A673 (cell line): ENCODE measurements at regions not wholly inside any gene's neighbourhood (a gene's known extent, or its start where the extent isn't known, plus 50 kb on each side); places are given as distances from the start of the nearest gene placed in this dataset.

ENCODE experiments used
- BruUV-seq: library from RNA; stranded (reverse); fragments of 400-500 nt; replicated peaks from 2 replicates; lab custom pipeline; 2021; lab: Mats Ljungman, UMichigan
- CTCF ChIA-PET: fragments of 300-600 bp; sonication (Branson Sonifier 250); formaldehyde crosslinking; loops from one replicate; lab custom pipeline; 2022; ENCODE audit warnings: antibody characterized with exemption; lab: Charles Lee
- POLR2A ChIA-PET: fragments of 300-600 bp; sonication (Branson Sonifier 250); formaldehyde crosslinking; loops from one replicate; lab custom pipeline; 2022; ENCODE audit warnings: antibody characterized with exemption; ENCODE audit not compliant: low non-redundant PET; lab: Charles Lee
- DNase-seq: peaks from one replicate; pipeline ENCODE4 v3.0.0-alpha.2; 2015; ENCODE audit warnings: low spot score
- H3K27ac ChIP-seq: fragments of 200-600 bp; sonication (generic); 2 replicates; pipeline ENCODE4 v1.5.1; 2016; ENCODE audit warnings: mixed run types, low read depth, mild to moderate bottlenecking, mixed read lengths, antibody characterized with exemption, low read length; ENCODE audit not compliant: poor library complexity, severe bottlenecking
- H3K27me3 ChIP-seq: fragments of 200-600 bp; sonication (generic); replicated peaks from 2 replicates; pipeline ENCODE4 v1.6.1; 2017; ENCODE audit warnings: mixed run types, low read depth, mild to moderate bottlenecking, mixed read lengths, antibody characterized with exemption, low read length; ENCODE audit not compliant: insufficient read depth, poor library complexity
- H3K36me3 ChIP-seq: fragments of 200-600 bp; sonication (generic); 2 replicates; pipeline ENCODE4 v1.6.1; 2016; ENCODE audit warnings: mixed run types, mild to moderate bottlenecking, mixed read lengths, antibody characterized with exemption, low read length; ENCODE audit not compliant: insufficient read depth, poor library complexity, severe bottlenecking
- H3K4me1 ChIP-seq: fragments of 200-600 bp; sonication (generic); 2 replicates; pipeline ENCODE4 v1.6.1; 2017; ENCODE audit warnings: mixed run types, mild to moderate bottlenecking, mixed read lengths, antibody characterized with exemption, low read length; ENCODE audit not compliant: insufficient read depth, poor library complexity, severe bottlenecking
- H3K4me3 ChIP-seq: fragments of 200-600 bp; sonication (generic); 2 replicates; pipeline ENCODE4 v1.5.1; 2016; ENCODE audit warnings: low read depth, mixed run types, mild to moderate bottlenecking, mixed read lengths, low read length; ENCODE audit not compliant: poor library complexity, severe bottlenecking
- H3K9me3 ChIP-seq: fragments of 200-600 bp; sonication (generic); 2 replicates; pipeline ENCODE4 v1.6.1; 2016; ENCODE audit warnings: mixed run types, low read depth, mild to moderate bottlenecking, mixed read lengths, antibody characterized with exemption, low read length; ENCODE audit not compliant: poor library complexity, severe bottlenecking
- CTCF ChIP-seq: fragments of 300-800, 200-600 bp; sonication (generic); conservative IDR thresholded peaks from 2 replicates; pipeline ENCODE4 v1.5.1; 2017; ENCODE audit warnings: low read depth, mild to moderate bottlenecking, antibody characterized with exemption, low read length, moderate library complexity, mixed read lengths
- EZH2 ChIP-seq: fragments of 200-600 bp; sonication (generic); IDR thresholded peaks from 2 replicates; pipeline ENCODE4 v1.6.1; 2017; ENCODE audit warnings: borderline replicate concordance, low read depth, mild to moderate bottlenecking, mixed read lengths, antibody characterized with exemption, low read length; ENCODE audit not compliant: poor library complexity, severe bottlenecking
- intact Hi-C: fragments of 100-400 bp; cut with micrococcal nuclease; formaldehyde crosslinking; loops from one replicate; pipeline ENCODE4 v1.10.0; 2022; ENCODE audit not compliant: unreplicated experiment

DNA sequence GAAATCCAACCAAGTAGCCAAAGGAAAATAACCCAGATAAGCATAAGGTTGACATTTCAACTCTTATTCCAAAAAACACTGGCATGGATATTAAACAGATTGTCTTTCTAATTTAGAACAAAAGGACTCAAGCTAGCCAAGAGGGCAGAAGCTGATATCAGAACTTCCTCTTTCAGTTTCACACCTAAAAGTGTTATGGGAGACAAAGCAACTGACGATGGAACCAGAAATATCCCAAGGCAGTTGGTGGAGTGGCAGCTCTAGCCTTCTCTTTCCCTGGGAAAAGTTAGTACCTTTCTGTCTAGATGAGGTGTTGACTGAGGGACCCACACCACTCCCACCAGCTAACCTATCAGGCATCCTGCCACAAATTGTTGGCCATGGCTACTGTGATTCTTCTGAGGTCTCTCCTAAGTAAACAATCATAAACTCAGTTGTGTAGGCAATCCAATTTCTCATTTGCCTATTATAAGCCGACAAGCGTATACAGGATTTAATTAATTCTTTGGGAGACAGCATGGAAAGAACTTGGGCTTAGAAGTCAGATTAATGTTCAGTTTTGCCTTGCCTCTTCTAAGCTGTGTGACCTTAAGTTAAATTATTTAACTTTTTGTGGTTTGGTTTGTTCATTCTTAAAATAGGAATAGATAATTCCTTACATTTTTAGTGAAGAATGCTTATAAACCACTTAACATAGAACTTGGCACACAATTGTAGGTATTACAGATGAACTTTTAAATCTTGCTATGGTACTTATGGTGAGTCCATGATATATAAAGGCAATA lies 110.9 kb upstream of the ADAMTSL1 start:
- H3K27me3 ChIP-seq = no peaks in the 10 kb centered on the region
- no peaks in the 10 kb centered on the region for H3K9me3 ChIP-seq
- CTCF ChIA-PET = no interaction called here
- no peaks in the 10 kb centered on the region for H3K4me1 ChIP-seq
- no peak for DNase-seq
- no peaks in the 10 kb centered on the region for H3K36me3 ChIP-seq
- no peak for TF ChIP-seq CTCF
- TF ChIP-seq EZH2 = no peak
- no peak overlapping the region for H3K4me3 ChIP-seq
- intact Hi-C loops = no loop called here
- no TSS peak for BruUV-seq
- POLR2A ChIA-PET = no interaction called here
- H3K27ac ChIP-seq = no peak overlapping the region

GRCh38 chr9:18365651-18366050 lies 108.3 kb upstream of the ADAMTSL1 start:
- no peak for DNase-seq
- CTCF ChIA-PET = no interaction called here
- Histone ChIP-seq H3K36me3 (no peaks in the 10 kb centered on the region), H3K4me1 (no peaks in the 10 kb centered on the region), H3K27ac (no peak overlapping the region), H3K4me3 (no peak overlapping the region), H3K27me3 (no peaks in the 10 kb centered on the region), H3K9me3 (no peaks in the 10 kb centered on the region)
- intact Hi-C loops = no loop called here
- BruUV-seq = no TSS peak
- TF ChIP-seq EZH2 = no peak
- TF ChIP-seq CTCF = no peak
- POLR2A ChIA-PET = no interaction called here

- Histone ChIP-seq H3K4me3 (no peak overlapping the region), H3K27ac (no peak overlapping the region), H3K36me3 (no peaks in the 10 kb centered on the region), H3K4me1 (no peaks in the 10 kb centered on the region), H3K27me3 (no peaks in the 10 kb centered on the region), H3K9me3 (no peaks in the 10 kb centered on the region)
- CTCF ChIA-PET = no interaction called here
- intact Hi-C loops = no loop called here
- DNase-seq = no peak
- POLR2A ChIA-PET = no interaction called here
- BruUV-seq = no TSS peak
- TF ChIP-seq CTCF (no peak), EZH2 (no peak)
Measured at GRCh38 chr9:18366184-18366583, 107.8 kb upstream of the ADAMTSL1 start.
